ENCODE measurements at regions not wholly inside any gene's neighbourhood (a gene's known extent, or its start where the extent isn't known, plus 50 kb on each side); places are given as distances from the start of the nearest gene placed in this dataset.
"Not testable (repeated sequence)": the region's sequence is repeated elsewhere in the genome, so short reads cannot be mapped to it uniquely, and the experiment has no call there.

- DNase-seq: no peak
These were observed 84.7 kb downstream of the URB2 start for GRCh38 chr1:229710746-229711145.

- DNase-seq: no peak
These were observed 88.3 kb downstream of the URB2 start for GRCh38 chr1:229714306-229714705.

GRCh38 chr1:229714964-229715603, 89.0 kb downstream of the URB2 start:
- peak; percentile 29 to 44 for DNase-seq

GRCh38 chr1:229716069-229716468, 90.0 kb downstream of the URB2 start:
- DNase-seq: no peak

- DNase-seq: no peak
These were observed 90.7 kb downstream of the URB2 start for GRCh38 chr1:229716704-229717103.

- DNase-seq: no peak
These were observed 91.9 kb downstream of the URB2 start for GRCh38 chr1:229717786-229718576.

- DNase-seq: no peak
These were observed 100.0 kb downstream of the URB2 start for GRCh38 chr1:229726061-229726460.

- no peak for DNase-seq
These were observed 103.9 kb downstream of the URB2 start for GRCh38 chr1:229729916-229730315.

GRCh38 chr1:229730573-229730972, 104.5 kb downstream of the URB2 start:
- DNase-seq: no peak

- DNase-seq: no peak
These were observed 106.0 kb downstream of the URB2 start for GRCh38 chr1:229732061-229732460.

GRCh38 chr1:229736376-229736775, 110.3 kb downstream of the URB2 start:
- no peak for DNase-seq

GRCh38 chr1:229742614-229743013, 116.6 kb downstream of the URB2 start:
- DNase-seq: not testable (repeated sequence)

GRCh38 chr1:229749992-229750391, 123.9 kb downstream of the URB2 start:
- no peak for DNase-seq

GRCh38 chr1:229751610-229752009, 125.6 kb downstream of the URB2 start:
- DNase-seq: no peak

- no peak for DNase-seq
These were observed 126.6 kb downstream of the URB2 start for GRCh38 chr1:229752679-229753078.

- no peak for DNase-seq
These were observed 127.9 kb downstream of the URB2 start for GRCh38 chr1:229753764-229754551.

GRCh38 chr1:229756666-229757065, 130.6 kb downstream of the URB2 start:
- no peak for DNase-seq

- DNase-seq: no peak
These were observed 131.2 kb downstream of the URB2 start for GRCh38 chr1:229757226-229757625.

GRCh38 chr1:229758101-229759036, 132.3 kb downstream of the URB2 start:
- no peak for DNase-seq

- DNase-seq: no peak
These were observed 133.0 kb downstream of the URB2 start for GRCh38 chr1:229759037-229759435.

- no peak for DNase-seq
These were observed 133.5 kb downstream of the URB2 start for GRCh38 chr1:229759586-229759985.

- no peak for DNase-seq
These were observed 134.5 kb downstream of the URB2 start for GRCh38 chr1:229760478-229760996.
